ENCODE measurements at regions not wholly inside any gene's neighbourhood (a gene's known extent, or its start where the extent isn't known, plus 50 kb on each side); places are given as distances from the start of the nearest gene placed in this dataset.

DNA sequence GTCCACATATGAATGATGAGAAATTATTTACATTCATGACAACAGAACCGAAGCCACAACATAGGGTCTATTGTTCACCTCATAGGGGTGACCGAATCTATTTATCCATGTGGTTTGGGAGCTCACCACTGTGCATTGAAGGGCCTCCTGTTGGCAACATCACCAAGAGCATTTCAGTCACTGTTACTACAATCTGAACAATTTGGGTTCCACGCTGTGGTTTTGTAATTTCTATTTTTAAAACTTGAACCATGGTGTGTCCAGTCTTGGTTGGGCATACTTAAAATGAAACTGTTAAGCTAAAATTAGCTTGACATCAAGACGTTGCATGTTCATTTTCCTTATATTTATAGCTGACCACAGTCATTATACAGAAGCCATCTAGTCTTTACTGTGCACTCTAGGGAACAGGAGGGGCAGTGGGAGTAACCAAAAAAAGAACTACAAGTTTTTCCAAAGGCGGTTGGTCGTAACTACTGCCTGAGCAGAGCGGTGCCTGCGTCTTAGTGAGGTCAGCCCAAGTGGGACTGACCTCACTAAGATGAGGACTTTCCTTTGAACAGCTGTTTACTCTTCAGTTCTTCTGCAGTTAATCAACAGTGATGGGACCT lies 192.1 kb downstream of the SPRY1 start:
- no peaks in the 10 kb centered on the region for H3K36me3 ChIP-seq (ENCODE audit: control insufficient read depth, insufficient read depth, low read length)
- H3K27me3 ChIP-seq (ENCODE audit: control insufficient read depth, insufficient read depth, low read length) = no peaks in the 10 kb centered on the region
- no peak overlapping the region for H3K9ac ChIP-seq (ENCODE audit: low read length)
- peak overlapping the region; percentile 41 for H3K4me3 ChIP-seq (ENCODE audit: low read length)
- peak overlapping the region; percentile 64 for H3K27ac ChIP-seq (ENCODE audit: low read depth, low read length)
- no peaks in the 10 kb centered on the region for H3K4me1 ChIP-seq (ENCODE audit: control insufficient read depth, insufficient read depth, low read length)

GRCh38 chr4:123589301-123589700 lies 192.7 kb downstream of the SPRY1 start:
- Histone ChIP-seq H3K27ac (ENCODE audit: low read depth, low read length) (no peak overlapping the region), H3K4me3 (ENCODE audit: low read length) (no peak overlapping the region), H3K36me3 (ENCODE audit: control insufficient read depth, insufficient read depth, low read length) (no peaks in the 10 kb centered on the region), H3K27me3 (ENCODE audit: control insufficient read depth, insufficient read depth, low read length) (no peaks in the 10 kb centered on the region), H3K9ac (ENCODE audit: low read length) (no peak overlapping the region), H3K4me1 (ENCODE audit: control insufficient read depth, insufficient read depth, low read length) (no peaks in the 10 kb centered on the region)

GRCh38 chr4:123591875-123592274 lies 195.3 kb downstream of the SPRY1 start:
- H3K27me3 ChIP-seq (ENCODE audit: control insufficient read depth, insufficient read depth, low read length) = no peaks in the 10 kb centered on the region
- no peak overlapping the region for H3K27ac ChIP-seq (ENCODE audit: low read depth, low read length)
- H3K9ac ChIP-seq (ENCODE audit: low read length) = no peak overlapping the region
- H3K36me3 ChIP-seq (ENCODE audit: control insufficient read depth, insufficient read depth, low read length) = no peaks in the 10 kb centered on the region
- H3K4me1 ChIP-seq (ENCODE audit: control insufficient read depth, insufficient read depth, low read length) = no peaks in the 10 kb centered on the region
- no peak overlapping the region for H3K4me3 ChIP-seq (ENCODE audit: low read length)

GRCh38 chr4:123593655-123594054 lies 197.1 kb downstream of the SPRY1 start:
- H3K9ac ChIP-seq (ENCODE audit: low read length) = no peak overlapping the region
- no peaks in the 10 kb centered on the region for H3K4me1 ChIP-seq (ENCODE audit: control insufficient read depth, insufficient read depth, low read length)
- no peak overlapping the region for H3K27ac ChIP-seq (ENCODE audit: low read depth, low read length)
- no peak overlapping the region for H3K4me3 ChIP-seq (ENCODE audit: low read length)
- no peaks in the 10 kb centered on the region for H3K27me3 ChIP-seq (ENCODE audit: control insufficient read depth, insufficient read depth, low read length)
- no peaks in the 10 kb centered on the region for H3K36me3 ChIP-seq (ENCODE audit: control insufficient read depth, insufficient read depth, low read length)

DNA sequence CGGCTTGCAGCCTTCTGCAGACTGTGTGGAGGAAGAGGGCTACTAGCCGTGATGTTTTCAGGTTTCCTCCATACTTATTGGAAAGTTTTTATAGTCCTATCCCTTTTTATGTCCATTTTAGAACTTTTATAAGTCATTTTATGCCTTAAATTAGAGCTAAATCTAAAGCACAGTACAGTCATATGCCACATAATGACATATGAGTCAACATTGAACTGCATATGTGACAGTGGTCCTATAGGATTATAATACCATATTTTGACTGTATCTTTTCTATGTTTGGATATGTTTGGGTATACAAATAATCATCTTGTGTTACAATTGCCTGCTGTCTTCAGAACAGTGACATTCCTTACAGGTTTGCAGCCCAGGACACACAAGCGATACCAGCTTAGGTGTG lies 200.2 kb downstream of the SPRY1 start:
- Histone ChIP-seq H3K9ac (ENCODE audit: low read length) (no peak overlapping the region), H3K27me3 (ENCODE audit: control insufficient read depth, insufficient read depth, low read length) (no peaks in the 10 kb centered on the region), H3K4me3 (ENCODE audit: low read length) (no peak overlapping the region), H3K27ac (ENCODE audit: low read depth, low read length) (no peak overlapping the region), H3K36me3 (ENCODE audit: control insufficient read depth, insufficient read depth, low read length) (no peaks in the 10 kb centered on the region), H3K4me1 (ENCODE audit: control insufficient read depth, insufficient read depth, low read length) (peaks cover 3% of the 10 kb centered on the region)

DNA sequence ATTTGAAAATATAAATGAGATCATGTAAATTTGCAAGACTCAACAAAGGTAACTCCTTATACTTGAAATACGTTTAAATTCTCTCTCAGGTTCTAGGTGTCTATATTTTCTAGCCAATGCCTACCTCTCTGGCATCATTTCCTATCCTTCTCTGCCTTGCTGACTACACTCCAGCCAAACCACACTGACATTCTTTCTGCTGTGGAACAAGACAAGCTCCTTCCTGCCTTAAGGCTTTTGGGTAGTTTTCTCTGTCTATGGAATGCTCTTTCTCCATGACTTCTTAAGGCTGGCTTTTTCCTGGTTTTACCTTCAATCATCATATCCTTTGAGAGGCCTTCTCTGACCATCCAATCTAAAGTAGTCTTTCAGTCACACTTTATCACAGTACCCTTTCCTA lies 201.0 kb downstream of the SPRY1 start:
- no peak overlapping the region for H3K4me3 ChIP-seq (ENCODE audit: low read length)
- no peak overlapping the region for H3K27ac ChIP-seq (ENCODE audit: low read depth, low read length)
- H3K36me3 ChIP-seq (ENCODE audit: control insufficient read depth, insufficient read depth, low read length) = no peaks in the 10 kb centered on the region

GRCh38 chr4:123598331-123598730 lies 201.7 kb downstream of the SPRY1 start:
- H3K27ac ChIP-seq (ENCODE audit: low read depth, low read length) = no peak overlapping the region
- no peak overlapping the region for H3K9ac ChIP-seq (ENCODE audit: low read length)
- no peaks in the 10 kb centered on the region for H3K27me3 ChIP-seq (ENCODE audit: control insufficient read depth, insufficient read depth, low read length)
- no peaks in the 10 kb centered on the region for H3K36me3 ChIP-seq (ENCODE audit: control insufficient read depth, insufficient read depth, low read length)
- H3K4me1 ChIP-seq (ENCODE audit: control insufficient read depth, insufficient read depth, low read length) = peaks cover 3% of the 10 kb centered on the region
- H3K4me3 ChIP-seq (ENCODE audit: low read length) = no peak overlapping the region

More for the DNA sequence above, 201.0 kb downstream of the SPRY1 start:
- H3K4me1 ChIP-seq (ENCODE audit: control insufficient read depth, insufficient read depth, low read length) = peaks cover 3% of the 10 kb centered on the region
- H3K9ac ChIP-seq (ENCODE audit: low read length) = no peak overlapping the region
- H3K27me3 ChIP-seq (ENCODE audit: control insufficient read depth, insufficient read depth, low read length) = no peaks in the 10 kb centered on the region

GRCh38 chr4:123599061-123599919 lies 202.7 kb downstream of the SPRY1 start:
- H3K27me3 ChIP-seq (ENCODE audit: control insufficient read depth, insufficient read depth, low read length) = no peaks in the 10 kb centered on the region
- no peak overlapping the region for H3K4me3 ChIP-seq (ENCODE audit: low read length)
- no peak overlapping the region for H3K9ac ChIP-seq (ENCODE audit: low read length)
- peaks cover 3% of the 10 kb centered on the region for H3K4me1 ChIP-seq (ENCODE audit: control insufficient read depth, insufficient read depth, low read length)
- no peak overlapping the region for H3K27ac ChIP-seq (ENCODE audit: low read depth, low read length)
- no peaks in the 10 kb centered on the region for H3K36me3 ChIP-seq (ENCODE audit: control insufficient read depth, insufficient read depth, low read length)

DNA sequence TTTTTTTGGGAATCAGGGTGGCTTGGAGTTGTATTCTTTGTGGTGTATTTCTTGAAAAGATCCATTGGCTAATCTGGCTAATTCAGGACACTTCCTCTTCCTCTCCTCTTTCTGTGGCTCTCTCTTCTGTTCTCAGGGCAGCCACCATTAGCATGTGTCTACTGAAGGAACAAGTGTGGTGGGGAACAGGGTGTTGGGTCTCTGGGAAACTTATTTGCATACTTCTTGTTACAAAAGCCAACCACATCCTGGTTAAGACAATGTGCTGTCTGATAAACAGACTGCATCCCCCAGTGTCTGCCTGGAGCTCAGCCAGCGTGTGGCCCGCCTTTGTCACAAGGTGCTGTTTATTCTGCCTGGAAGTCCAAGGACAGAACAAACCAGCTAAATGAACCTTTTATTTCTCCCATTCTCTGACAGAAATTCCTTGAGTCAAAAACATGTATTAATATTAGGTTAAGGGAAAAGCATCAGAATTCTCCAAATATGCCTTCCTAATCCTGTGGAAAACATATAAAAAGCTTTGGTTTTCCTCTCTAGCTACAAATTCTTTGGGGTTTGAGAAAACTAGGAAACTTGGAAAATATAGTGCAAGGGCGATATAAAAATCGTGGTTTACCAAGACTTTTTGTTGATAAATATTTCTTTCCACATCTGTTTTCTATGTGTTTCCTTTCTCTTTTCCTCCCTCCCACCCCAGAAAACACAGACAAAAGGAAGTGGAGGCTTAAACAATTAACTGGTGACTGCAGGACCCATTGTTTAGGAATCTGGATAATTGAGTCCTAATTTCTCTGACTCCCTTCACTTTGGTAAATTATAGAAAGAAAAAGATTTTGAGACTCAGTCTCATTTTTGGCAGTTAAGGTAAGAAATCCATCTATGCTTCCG lies 203.6 kb downstream of the SPRY1 start:
- H3K36me3 ChIP-seq (ENCODE audit: control insufficient read depth, insufficient read depth, low read length) = no peaks in the 10 kb centered on the region
- H3K9ac ChIP-seq (ENCODE audit: low read length) = no peak overlapping the region
- no peaks in the 10 kb centered on the region for H3K27me3 ChIP-seq (ENCODE audit: control insufficient read depth, insufficient read depth, low read length)
- H3K4me1 ChIP-seq (ENCODE audit: control insufficient read depth, insufficient read depth, low read length) = peaks cover 3% of the 10 kb centered on the region
- no peak overlapping the region for H3K4me3 ChIP-seq (ENCODE audit: low read length)
- no peak overlapping the region for H3K27ac ChIP-seq (ENCODE audit: low read depth, low read length)

DNA sequence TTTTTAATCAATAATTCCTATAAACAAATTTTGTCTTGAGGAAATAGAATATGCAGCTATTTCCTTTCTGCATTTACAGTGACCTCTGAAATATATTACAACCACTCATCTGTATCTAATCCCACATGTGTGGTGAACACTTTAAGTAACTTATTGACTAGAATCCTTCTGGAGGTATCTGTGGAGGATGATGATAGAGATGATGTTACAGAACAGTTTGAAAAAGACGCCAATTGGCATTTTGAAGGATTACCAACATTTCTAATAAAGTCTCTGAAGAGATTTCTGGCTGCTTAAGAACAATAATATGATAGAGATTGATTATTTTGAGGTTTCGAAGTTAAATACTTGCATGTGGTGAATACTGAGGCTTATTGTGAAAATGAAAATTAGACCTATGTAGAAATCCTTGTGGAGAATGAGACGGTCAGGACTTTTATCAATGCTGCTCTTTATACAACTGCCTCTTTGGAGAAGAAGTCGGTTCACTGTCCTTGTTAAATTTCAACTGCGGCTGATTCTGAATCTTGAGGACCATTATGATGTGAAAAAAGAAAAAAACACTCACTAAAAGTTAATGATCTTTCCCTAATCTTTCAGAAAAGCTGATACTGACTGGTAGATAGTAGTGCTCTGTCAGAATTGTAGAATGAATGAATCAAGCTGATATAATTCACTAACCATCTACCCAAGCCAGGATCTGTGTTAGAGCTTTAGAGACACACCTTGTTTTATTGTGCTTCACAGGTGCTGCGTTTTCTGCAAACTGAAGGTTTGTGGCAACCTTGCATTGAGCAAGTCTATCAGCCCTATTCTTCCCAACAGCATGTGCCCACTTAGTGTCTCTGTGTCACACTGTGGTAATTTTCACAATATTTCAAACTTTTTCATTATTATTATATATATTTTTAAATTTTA lies 204.7 kb downstream of the SPRY1 start:
- Histone ChIP-seq H3K4me1 (ENCODE audit: control insufficient read depth, insufficient read depth, low read length) (peaks cover 3% of the 10 kb centered on the region), H3K9ac (ENCODE audit: low read length) (no peak overlapping the region), H3K4me3 (ENCODE audit: low read length) (no peak overlapping the region), H3K27ac (ENCODE audit: low read depth, low read length) (no peak overlapping the region), H3K27me3 (ENCODE audit: control insufficient read depth, insufficient read depth, low read length) (no peaks in the 10 kb centered on the region), H3K36me3 (ENCODE audit: control insufficient read depth, insufficient read depth, low read length) (no peaks in the 10 kb centered on the region)

GRCh38 chr4:123602007-123602406 lies 205.4 kb downstream of the SPRY1 start:
- Histone ChIP-seq H3K36me3 (ENCODE audit: control insufficient read depth, insufficient read depth, low read length) (no peaks in the 10 kb centered on the region), H3K27ac (ENCODE audit: low read depth, low read length) (no peak overlapping the region)

More at GRCh38 chr4:123602007-123602406, 205.4 kb downstream of the SPRY1 start:
- Histone ChIP-seq H3K27me3 (ENCODE audit: control insufficient read depth, insufficient read depth, low read length) (no peaks in the 10 kb centered on the region), H3K4me3 (ENCODE audit: low read length) (no peak overlapping the region), H3K9ac (ENCODE audit: low read length) (no peak overlapping the region), H3K4me1 (ENCODE audit: control insufficient read depth, insufficient read depth, low read length) (peaks cover 3% of the 10 kb centered on the region)
